HepG2 (cell line): ENCODE measurements at regions not wholly inside any gene's neighbourhood (a gene's known extent, or its start where the extent isn't known, plus 50 kb on each side); places are given as distances from the start of the nearest gene placed in this dataset.
"Not testable (repeated sequence)": the region's sequence is repeated elsewhere in the genome, so short reads cannot be mapped to it uniquely, and the experiment has no call there.

Source experiments
- ATAC-seq: fragments of 200-7000 bp; cut with Tn5 transposase; 3 replicates; pipeline ENCODE4 v1.9.1; 2020; ENCODE audit warnings: mild to moderate bottlenecking, moderate library complexity
- BruUV-seq: library from RNA; stranded (reverse); fragments of 400-500 nt; replicated peaks from 2 replicates; lab custom pipeline; 2021; lab: Mats Ljungman, UMichigan
- CTCF ChIA-PET: fragments of 300-600 bp; formaldehyde crosslinking; extraction: SDS; loops from one replicate; lab custom pipeline; 2021; ENCODE audit warnings: low total read pairs, inconsistent platforms, low intra/inter-chr PET ratio; lab: Yijun Ruan, JAX
- POLR2A ChIA-PET: fragments of 350-600 bp; sonication (Branson Sonifier 250); formaldehyde crosslinking; loops from one replicate; lab custom pipeline; 2020; ENCODE audit warnings: antibody characterized with exemption, inconsistent platforms; lab: Yijun Ruan, JAX
- DNase-seq: peaks from one replicate; pipeline ENCODE4 v3.0.0-alpha.2; 2015; ENCODE audit warnings: low spot score
- FAIRE-seq: peaks from 3 replicates; lab custom pipeline; 2011; peaks lifted over from hg19 to GRCh38; lab: Jason Lieb, UNC
- H2AFZ ChIP-seq: one replicate; pipeline ENCODE4 v1.6.1; 2011; ENCODE audit warnings: low read length, inconsistent platforms
- H3K27ac ChIP-seq: fragments of 300-600 bp; 3 replicates; pipeline ENCODE4 v1.8.0; 2011; ENCODE audit warnings: mixed run types, mild to moderate bottlenecking, mixed read lengths, low read length, inconsistent platforms; ENCODE audit not compliant: insufficient read depth; ENCODE audit errors: extremely low read length
- H3K27me3 ChIP-seq, 2 experiments: fragments of 200-600 bp in 1 of 2; 2 replicates in 1 of 2; 3 replicates in 1 of 2; pipeline versions ENCODE4 v1.6.0 to v1.8.0; 2011; ENCODE audit warnings: low read length in 2 of 2, mild to moderate bottlenecking in 2 of 2, moderate library complexity in 2 of 2, inconsistent platforms in 1 of 2; ENCODE audit not compliant: insufficient read depth in 2 of 2, control insufficient read depth in 1 of 2
- H3K36me3 ChIP-seq, 2 experiments: fragments of 200-600 bp in 1 of 2; replicated peaks in 1 of 2; 2 replicates in 1 of 2; 3 replicates in 1 of 2; pipeline versions ENCODE4 v1.5.1 to v1.8.0; 2011; ENCODE audit warnings: low read length in 2 of 2, inconsistent platforms in 1 of 2; ENCODE audit not compliant: insufficient read depth in 2 of 2, control insufficient read depth in 1 of 2
- H3K4me1 ChIP-seq: 2 replicates; pipeline ENCODE4 v1.5.1; 2012; ENCODE audit warnings: low read length, inconsistent platforms; ENCODE audit not compliant: insufficient read depth
- H3K4me2 ChIP-seq: 2 replicates; pipeline ENCODE4 v1.6.0; 2011; ENCODE audit warnings: low read depth, low read length, inconsistent platforms
- H3K4me3 ChIP-seq, 3 experiments: fragments of 200-600 bp in 1 of 3; sonication (generic), shearing (Covaris generic) in 1 of 3; replicated peaks in 1 of 3; 2 replicates each; pipeline ENCODE4 v1.5.1; 2011 to 2016; ENCODE audit warnings: low read length in 3 of 3, inconsistent platforms in 2 of 3, low read depth in 2 of 3, mild to moderate bottlenecking in 2 of 3, control low read depth in 1 of 3, mixed read lengths in 1 of 3; ENCODE audit not compliant: insufficient read depth in 1 of 3
- H3K79me2 ChIP-seq: one replicate; pipeline ENCODE4 v1.6.1; 2011; ENCODE audit warnings: low read length, inconsistent platforms; ENCODE audit not compliant: insufficient read depth
- H3K9ac ChIP-seq: 2 replicates; pipeline ENCODE4 v1.6.0; 2011; ENCODE audit warnings: mild to moderate bottlenecking, low read depth, low read length, inconsistent platforms; ENCODE audit not compliant: insufficient read depth
- H3K9me3 ChIP-seq: 2 replicates; pipeline ENCODE4 v1.5.1; 2012; ENCODE audit warnings: mild to moderate bottlenecking, low read length
- H4K20me1 ChIP-seq: 2 replicates; pipeline ENCODE4 v1.6.0; 2011; ENCODE audit warnings: inconsistent platforms, mild to moderate bottlenecking, low read length, moderate library complexity; ENCODE audit not compliant: insufficient read depth
- WGBS: methylation state at CpG from one replicate; pipeline ENCODE4 v1.1.6; 2017; ENCODE audit warnings: low lambda C conversion rate; 5-methylcytosine and 5-hydroxymethylcytosine counted together
- in situ Hi-C: cut with HindIII; loops from 2 replicates; pipeline ENCODE4 v1.10.0; 2017; ENCODE audit warnings: low pct_unique_long_range_greater_than_20kb; ENCODE audit not compliant: extremely low pct_ligation_motif_present
- intact Hi-C: fragments of 100-400 bp; cut with micrococcal nuclease; formaldehyde crosslinking; loops from one replicate; pipeline ENCODE4 v1.10.0; 2022; ENCODE audit not compliant: unreplicated experiment

DNA sequence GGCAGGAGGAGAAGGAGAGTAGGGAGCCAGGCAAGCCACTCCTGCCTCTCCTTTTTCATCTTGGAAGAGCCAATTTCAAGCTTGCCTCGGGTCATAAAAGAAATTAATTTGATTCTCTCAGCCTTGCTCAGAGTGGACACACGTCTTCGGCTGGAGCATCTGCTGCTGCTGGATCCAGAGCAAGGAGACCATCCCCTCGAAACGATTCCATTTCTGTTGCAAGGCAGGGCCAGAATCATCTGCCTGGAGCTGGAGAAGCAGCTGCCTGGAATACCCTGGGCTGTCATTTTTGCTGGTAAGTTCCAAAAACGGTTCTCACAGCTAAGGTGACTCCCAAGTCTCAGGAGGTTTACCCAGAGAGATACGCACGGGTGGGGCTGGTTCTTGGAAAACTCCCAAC lies 103.3 kb downstream of the NPIPA5 start:
- 15% methylated on average over 8 of the region's 8 CpGs for WGBS
- H3K27ac ChIP-seq, H3K79me2 ChIP-seq, POLR2A ChIA-PET, intact Hi-C loops, FAIRE-seq, H3K4me3 ChIP-seq, H3K9ac ChIP-seq, H3K36me3 ChIP-seq, in situ Hi-C loops, H3K9me3 ChIP-seq, ATAC-seq, H4K20me1 ChIP-seq, DNase-seq, H3K4me2 ChIP-seq, H3K4me1 ChIP-seq, H2AFZ ChIP-seq, CTCF ChIA-PET, BruUV-seq: not testable (repeated sequence)
- H3K27me3 ChIP-seq: peaks cover 0 to 12% of the 10 kb centered on the region in 2 experiments; a peak in 1 of 5 replicates

DNA sequence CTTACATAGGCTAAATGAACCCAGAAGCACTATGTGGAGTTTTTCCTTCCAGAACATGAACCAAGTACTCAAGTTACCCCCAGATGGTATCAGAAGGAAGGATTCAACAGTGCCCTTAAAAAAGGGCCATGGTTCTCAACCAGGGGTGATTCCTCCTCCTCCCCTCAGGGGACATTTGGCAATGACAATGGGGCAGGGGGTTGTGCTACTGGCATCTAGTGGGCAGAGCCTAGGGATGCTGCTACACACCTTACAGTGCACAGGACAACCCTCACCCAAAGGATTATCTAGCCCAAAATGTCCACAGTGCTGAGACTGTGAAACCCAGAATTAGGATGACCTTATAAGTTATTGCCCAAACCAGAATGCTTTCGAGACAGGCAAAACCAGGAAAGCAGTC lies 104.1 kb downstream of the NPIPA5 start:
- WGBS: 8% methylated on average over 1 of the region's 1 CpG
- DNase-seq, H3K9me3 ChIP-seq, FAIRE-seq, BruUV-seq, H3K79me2 ChIP-seq, H2AFZ ChIP-seq, H3K9ac ChIP-seq, H3K4me3 ChIP-seq, H3K36me3 ChIP-seq, H4K20me1 ChIP-seq, H3K4me2 ChIP-seq, H3K27ac ChIP-seq, in situ Hi-C loops, intact Hi-C loops, POLR2A ChIA-PET, CTCF ChIA-PET, H3K4me1 ChIP-seq: not testable (repeated sequence)
- peaks cover 0 to 15% of the 10 kb centered on the region in 2 experiments; a peak in 1 of 5 replicates for H3K27me3 ChIP-seq
- peak; percentile 32; the same call in 2 of the 3 replicates for ATAC-seq

DNA sequence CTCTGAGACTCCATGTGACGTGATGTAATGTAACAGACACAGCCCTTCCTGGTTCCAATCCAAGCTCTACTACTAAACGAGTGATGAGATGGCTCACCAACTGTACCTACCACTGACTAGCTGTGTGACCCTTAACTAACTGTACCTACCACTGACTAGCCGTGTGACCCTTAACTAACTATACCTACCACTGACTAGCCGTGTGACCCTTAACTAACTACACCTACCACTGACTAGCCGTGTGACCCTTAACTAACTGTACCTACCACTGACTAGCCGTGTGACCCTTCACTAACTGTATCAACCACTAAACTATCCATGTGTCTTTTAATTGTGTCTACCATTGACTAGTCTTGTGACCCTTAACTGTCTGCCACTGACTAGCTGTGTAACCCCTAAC lies 111.2 kb downstream of the NPIPA5 start:
- intact Hi-C loops, DNase-seq, H2AFZ ChIP-seq, H3K27ac ChIP-seq, H3K4me2 ChIP-seq, in situ Hi-C loops, FAIRE-seq, H3K9me3 ChIP-seq, POLR2A ChIA-PET, H3K9ac ChIP-seq, H3K4me1 ChIP-seq, H3K4me3 ChIP-seq, BruUV-seq, CTCF ChIA-PET, ATAC-seq, H4K20me1 ChIP-seq, H3K79me2 ChIP-seq, H3K36me3 ChIP-seq: not testable (repeated sequence)
- WGBS: 27% methylated on average over 6 of the region's 6 CpGs
- H3K27me3 ChIP-seq: peaks cover 0 to 11% of the 10 kb centered on the region in 2 experiments; a peak in 2 of 5 replicates

DNA sequence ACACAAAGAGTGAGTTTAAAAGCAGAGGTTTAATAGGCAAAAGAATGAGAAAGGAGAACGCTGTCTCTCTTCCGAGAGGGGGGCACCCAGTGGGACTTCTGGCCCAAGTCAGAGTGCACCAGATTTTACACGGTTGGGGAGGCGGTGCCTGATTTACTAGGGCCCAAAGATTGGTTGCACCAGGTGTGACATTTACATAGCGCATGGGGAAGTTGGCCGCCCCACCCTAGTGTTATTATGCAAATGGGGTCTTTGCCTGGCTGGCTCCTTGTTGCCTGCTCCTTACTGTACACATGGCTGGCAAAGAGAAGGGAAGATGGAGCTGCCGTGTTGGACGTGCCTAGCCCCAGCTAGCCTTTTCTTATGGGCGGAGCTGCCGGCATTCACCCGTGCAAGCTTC lies 115.9 kb downstream of the NPIPA5 start:
- H3K4me1 ChIP-seq, H3K27me3 ChIP-seq, DNase-seq, H3K9me3 ChIP-seq, H3K27ac ChIP-seq, H4K20me1 ChIP-seq, ATAC-seq, H3K4me2 ChIP-seq, H2AFZ ChIP-seq, H3K4me3 ChIP-seq, H3K36me3 ChIP-seq, intact Hi-C loops, H3K9ac ChIP-seq, in situ Hi-C loops, FAIRE-seq, BruUV-seq, H3K79me2 ChIP-seq, POLR2A ChIA-PET, CTCF ChIA-PET: not testable (repeated sequence)
- WGBS: 43% methylated on average over 11 of the region's 11 CpGs
